Activated CD4-positive, alpha-beta T cell treated with anti-CD3 and anti-CD28 coated beads, Interleukin-2, amount 10 ng/mL, durations not matched to agents 7 days and 5 days (primary cell): ENCODE measurements at regions not wholly inside any gene's neighbourhood (a gene's known extent, or its start where the extent isn't known, plus 50 kb on each side); places are given as distances from the start of the nearest gene placed in this dataset.

Experiments
- CTCF ChIA-PET: fragments of 350-600 bp; sonication (Branson Sonifier 250); formaldehyde crosslinking; loops from one replicate; lab custom pipeline; 2021; ENCODE audit warnings: antibody characterized with exemption; lab: Charles Lee
- POLR2A ChIA-PET: fragments of 350-600 bp; sonication (Branson Sonifier 250); formaldehyde crosslinking; loops from one replicate; lab custom pipeline; 2021; ENCODE audit warnings: antibody characterized with exemption; lab: Charles Lee
- DNase-seq: peaks from one replicate; pipeline ENCODE4 v3.0.0-alpha.2; 2020
- H3K27ac Mint-ChIP-seq: one replicate; pipeline ENCODE4 v1.8.0; 2021; ENCODE audit warnings: mild to moderate bottlenecking, moderate library complexity, mixed read lengths
- H3K27me3 Mint-ChIP-seq: one replicate; pipeline ENCODE4 v1.8.0; 2021; ENCODE audit warnings: mixed read lengths
- H3K36me3 Mint-ChIP-seq: one replicate; pipeline ENCODE4 v1.8.0; 2021; ENCODE audit warnings: low read depth, mixed read lengths
- H3K4me1 Mint-ChIP-seq: one replicate; pipeline ENCODE4 v1.8.0; 2021; ENCODE audit warnings: mixed read lengths
- H3K4me3 Mint-ChIP-seq: one replicate; pipeline ENCODE4 v1.8.0; 2021; ENCODE audit warnings: mild to moderate bottlenecking, moderate library complexity, mixed read lengths
- H3K9me3 Mint-ChIP-seq: one replicate; pipeline ENCODE4 v1.8.0; 2021; ENCODE audit warnings: mixed read lengths

- H3K27ac Mint-ChIP-seq = no peak overlapping the region
- no peaks in the 10 kb centered on the region for H3K36me3 Mint-ChIP-seq
- H3K4me3 Mint-ChIP-seq = no peak overlapping the region
- H3K4me1 Mint-ChIP-seq = no peaks in the 10 kb centered on the region
- no peaks in the 10 kb centered on the region for H3K27me3 Mint-ChIP-seq
- CTCF ChIA-PET = no interaction called here
- H3K9me3 Mint-ChIP-seq = no peaks in the 10 kb centered on the region
- no peak for DNase-seq
- POLR2A ChIA-PET = no interaction called here
Measured at GRCh38 chr5:156094001-156094400, 233.0 kb upstream of the SGCD start.

DNA sequence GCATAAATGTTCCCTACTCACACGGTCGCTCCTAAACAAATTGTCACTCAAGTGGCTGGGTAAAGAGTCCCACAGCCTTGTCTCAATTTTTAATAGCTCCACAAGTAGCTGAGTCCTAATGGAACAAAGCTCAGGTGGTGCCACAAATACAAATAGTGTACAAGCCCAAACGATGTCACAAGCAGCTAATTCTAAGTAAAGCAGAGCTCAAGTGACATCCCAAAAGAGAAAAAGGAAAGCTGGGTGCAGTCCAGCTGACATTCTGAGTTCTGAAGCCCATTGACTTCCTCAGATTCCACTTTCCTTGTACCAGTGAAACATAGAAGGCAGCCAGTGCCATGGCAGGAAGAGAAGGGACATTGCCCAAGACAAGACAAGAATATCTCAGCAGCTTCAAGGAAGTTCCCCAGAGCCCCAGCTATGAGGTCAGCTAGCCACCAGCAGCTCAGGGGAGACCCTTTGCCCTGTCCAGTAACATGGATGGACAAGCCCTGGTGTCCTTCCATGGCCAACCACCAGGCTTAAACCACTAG lies 231.2 kb upstream of the SGCD start:
- no peak overlapping the region for H3K4me3 Mint-ChIP-seq
- H3K9me3 Mint-ChIP-seq = no peaks in the 10 kb centered on the region
- no peak for DNase-seq
- POLR2A ChIA-PET = no interaction called here
- no peaks in the 10 kb centered on the region for H3K27me3 Mint-ChIP-seq
- no peak overlapping the region for H3K27ac Mint-ChIP-seq
- CTCF ChIA-PET = no interaction called here
- no peaks in the 10 kb centered on the region for H3K36me3 Mint-ChIP-seq
- no peaks in the 10 kb centered on the region for H3K4me1 Mint-ChIP-seq

GRCh38 chr5:156096259-156096658 lies 230.7 kb upstream of the SGCD start:
- POLR2A ChIA-PET = no interaction called here
- Mint-ChIP-seq H3K27ac (no peak overlapping the region), H3K4me1 (no peaks in the 10 kb centered on the region), H3K36me3 (no peaks in the 10 kb centered on the region), H3K27me3 (no peaks in the 10 kb centered on the region), H3K9me3 (no peaks in the 10 kb centered on the region), H3K4me3 (no peak overlapping the region)
- CTCF ChIA-PET = no interaction called here
- DNase-seq = no peak

GRCh38 chr5:156103155-156103885 lies 223.6 kb upstream of the SGCD start:
- POLR2A ChIA-PET = no interaction called here

GRCh38 chr5:156109317-156110023 lies 217.5 kb upstream of the SGCD start:
- POLR2A ChIA-PET = no interaction called here
- Mint-ChIP-seq H3K27ac (no peak overlapping the region), H3K36me3 (no peaks in the 10 kb centered on the region), H3K4me3 (no peak overlapping the region), H3K4me1 (no peaks in the 10 kb centered on the region), H3K27me3 (peaks cover 2% of the 10 kb centered on the region), H3K9me3 (no peaks in the 10 kb centered on the region)
- CTCF ChIA-PET = no interaction called here
- DNase-seq = no peak

More at GRCh38 chr5:156103155-156103885, 223.6 kb upstream of the SGCD start:
- no peaks in the 10 kb centered on the region for H3K27me3 Mint-ChIP-seq
- no peak for DNase-seq
- no peak overlapping the region for H3K27ac Mint-ChIP-seq
- no peaks in the 10 kb centered on the region for H3K4me1 Mint-ChIP-seq
- CTCF ChIA-PET = no interaction called here
- H3K4me3 Mint-ChIP-seq = no peak overlapping the region
- H3K9me3 Mint-ChIP-seq = no peaks in the 10 kb centered on the region
- H3K36me3 Mint-ChIP-seq = no peaks in the 10 kb centered on the region

DNA sequence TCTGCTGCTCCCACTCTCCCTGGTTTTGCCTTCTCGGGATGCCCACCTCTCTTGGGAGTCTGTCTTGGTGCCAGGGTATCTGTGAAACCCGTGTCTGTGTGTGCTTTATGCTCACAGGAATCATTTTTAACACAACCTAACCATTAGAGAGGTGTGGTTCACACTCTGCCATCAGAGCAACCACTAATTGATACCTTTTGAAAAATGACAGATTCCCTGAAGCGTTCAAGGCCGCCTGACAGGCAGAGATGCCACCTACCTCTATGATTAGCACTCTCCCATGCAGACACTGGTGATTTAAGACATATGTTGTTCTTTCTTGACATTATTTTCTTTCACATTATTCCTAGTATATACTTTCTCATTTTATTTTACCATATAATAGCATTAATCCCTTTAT lies 207.3 kb upstream of the SGCD start:
- ChIA-PET CTCF (no interaction called here), POLR2A (no interaction called here)
- no peaks in the 10 kb centered on the region for H3K36me3 Mint-ChIP-seq
- H3K27ac Mint-ChIP-seq = no peak overlapping the region
- DNase-seq = no peak
- no peaks in the 10 kb centered on the region for H3K4me1 Mint-ChIP-seq
- no peak overlapping the region for H3K4me3 Mint-ChIP-seq
- H3K27me3 Mint-ChIP-seq = peaks cover 3% of the 10 kb centered on the region
- no peaks in the 10 kb centered on the region for H3K9me3 Mint-ChIP-seq

GRCh38 chr5:156120777-156121176 lies 206.2 kb upstream of the SGCD start:
- Mint-ChIP-seq H3K4me3 (no peak overlapping the region), H3K36me3 (no peaks in the 10 kb centered on the region), H3K4me1 (no peaks in the 10 kb centered on the region), H3K9me3 (no peaks in the 10 kb centered on the region), H3K27ac (no peak overlapping the region), H3K27me3 (peaks cover 3% of the 10 kb centered on the region)
- ChIA-PET CTCF (no interaction called here), POLR2A (no interaction called here)
- no peak for DNase-seq

- H3K36me3 Mint-ChIP-seq = no peaks in the 10 kb centered on the region
- no peak overlapping the region for H3K4me3 Mint-ChIP-seq
- DNase-seq = no peak
- peaks cover 3% of the 10 kb centered on the region for H3K27me3 Mint-ChIP-seq
- H3K9me3 Mint-ChIP-seq = no peaks in the 10 kb centered on the region
- H3K27ac Mint-ChIP-seq = no peak overlapping the region
- ChIA-PET POLR2A (no interaction called here), CTCF (no interaction called here)
- no peaks in the 10 kb centered on the region for H3K4me1 Mint-ChIP-seq
Measured at GRCh38 chr5:156121234-156121633, 205.7 kb upstream of the SGCD start.

- no peaks in the 10 kb centered on the region for H3K36me3 Mint-ChIP-seq
- H3K27ac Mint-ChIP-seq = no peak overlapping the region
- ChIA-PET POLR2A (no interaction called here), CTCF (no interaction called here)
- H3K9me3 Mint-ChIP-seq = no peaks in the 10 kb centered on the region
- H3K4me3 Mint-ChIP-seq = no peak overlapping the region
- H3K27me3 Mint-ChIP-seq = peaks cover 3% of the 10 kb centered on the region
- DNase-seq = no peak
- H3K4me1 Mint-ChIP-seq = no peaks in the 10 kb centered on the region
Measured at GRCh38 chr5:156121882-156122281, 205.1 kb upstream of the SGCD start.

- CTCF ChIA-PET = no interaction called here
- H3K4me3 Mint-ChIP-seq = no peak overlapping the region
- no peaks in the 10 kb centered on the region for H3K9me3 Mint-ChIP-seq
- no peaks in the 10 kb centered on the region for H3K36me3 Mint-ChIP-seq
- peaks cover 3% of the 10 kb centered on the region for H3K27me3 Mint-ChIP-seq
- POLR2A ChIA-PET = no interaction called here
- DNase-seq = no peak
- no peak overlapping the region for H3K27ac Mint-ChIP-seq
- H3K4me1 Mint-ChIP-seq = no peaks in the 10 kb centered on the region
Measured at GRCh38 chr5:156124708-156125107, 202.3 kb upstream of the SGCD start.

DNA sequence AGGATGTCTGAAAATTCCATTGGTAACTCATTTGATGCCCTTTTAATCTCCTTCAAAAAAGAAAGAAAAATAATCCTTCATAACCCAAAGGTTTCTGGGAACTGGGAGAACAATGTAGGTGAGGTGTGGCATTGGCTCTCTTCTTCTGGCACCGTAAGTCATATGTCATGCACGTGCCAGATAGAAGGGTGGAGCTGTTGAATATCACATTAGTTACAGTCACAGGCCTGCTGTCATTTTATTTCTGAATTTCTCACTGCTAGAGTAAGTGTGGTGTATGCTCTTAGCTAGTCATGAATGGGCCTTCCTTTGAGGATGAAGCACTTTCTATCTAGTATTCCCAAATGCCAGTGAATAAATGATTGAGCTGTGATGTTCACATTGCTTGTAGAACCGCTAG lies 201.8 kb upstream of the SGCD start:
- no peaks in the 10 kb centered on the region for H3K9me3 Mint-ChIP-seq
- no peak overlapping the region for H3K27ac Mint-ChIP-seq
- no peaks in the 10 kb centered on the region for H3K4me1 Mint-ChIP-seq
- ChIA-PET POLR2A (no interaction called here), CTCF (no interaction called here)
- DNase-seq = no peak
- H3K27me3 Mint-ChIP-seq = peaks cover 1% of the 10 kb centered on the region
- no peak overlapping the region for H3K4me3 Mint-ChIP-seq
- no peaks in the 10 kb centered on the region for H3K36me3 Mint-ChIP-seq

- no peak for DNase-seq
- no peak overlapping the region for H3K4me3 Mint-ChIP-seq
- no peaks in the 10 kb centered on the region for H3K4me1 Mint-ChIP-seq
- no peaks in the 10 kb centered on the region for H3K36me3 Mint-ChIP-seq
- no peak overlapping the region for H3K27ac Mint-ChIP-seq
- no peaks in the 10 kb centered on the region for H3K9me3 Mint-ChIP-seq
- ChIA-PET POLR2A (no interaction called here), CTCF (no interaction called here)
- no peaks in the 10 kb centered on the region for H3K27me3 Mint-ChIP-seq
Measured at GRCh38 chr5:156126716-156127115, 200.2 kb upstream of the SGCD start.

DNA sequence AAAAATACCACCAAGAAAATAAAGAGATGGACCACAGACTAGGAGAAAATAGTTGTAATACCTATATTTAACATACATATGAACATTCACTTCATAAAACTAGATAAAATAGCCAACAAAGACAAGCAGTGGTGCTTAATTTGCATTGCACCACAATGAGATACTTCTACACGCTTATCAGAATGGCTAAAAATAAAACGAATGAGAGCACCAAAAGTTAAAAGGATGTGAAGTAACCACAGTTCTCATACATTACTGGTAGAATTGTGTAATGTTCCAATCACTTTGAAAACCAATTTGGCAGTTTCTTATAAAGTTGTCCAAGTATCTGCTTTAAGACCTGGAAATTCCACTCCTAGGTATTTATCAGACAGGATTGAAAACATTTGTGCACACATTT lies 198.9 kb upstream of the SGCD start:
- Mint-ChIP-seq H3K4me3 (no peak overlapping the region), H3K9me3 (no peaks in the 10 kb centered on the region), H3K4me1 (no peaks in the 10 kb centered on the region), H3K27me3 (no peaks in the 10 kb centered on the region), H3K36me3 (no peaks in the 10 kb centered on the region), H3K27ac (no peak overlapping the region)
- DNase-seq = no peak
- POLR2A ChIA-PET = no interaction called here
- CTCF ChIA-PET = no interaction called here
